Panc1 (cell line): ENCODE measurements at regions not wholly inside any gene's neighbourhood (a gene's known extent, or its start where the extent isn't known, plus 50 kb on each side); places are given as distances from the start of the nearest gene placed in this dataset.

Experiments used
- ATAC-seq: fragments of 200-7000 bp; cut with Tn5 transposase; 2 replicates; pipeline ENCODE4 v1.9.1; 2020; ENCODE audit warnings: mild to moderate bottlenecking, moderate library complexity
- BruUV-seq: library from RNA; stranded (reverse); fragments of 400-500 nt; replicated peaks from 2 replicates; lab custom pipeline; 2021; lab: Mats Ljungman, UMichigan
- CTCF ChIA-PET: fragments of 300-600 bp; sonication (Branson Sonifier 250); formaldehyde crosslinking; loops from one replicate; lab custom pipeline; 2022; ENCODE audit warnings: antibody characterized with exemption; lab: Charles Lee
- POLR2A ChIA-PET: fragments of 300-600 bp; sonication (Branson Sonifier 250); formaldehyde crosslinking; loops from one replicate; lab custom pipeline; 2022; ENCODE audit warnings: antibody characterized with exemption; lab: Charles Lee
- DNase-seq: peaks from one replicate; pipeline ENCODE4 v3.0.0-alpha.2; 2010; ENCODE audit warnings: low read depth, low spot score
- H3K27ac ChIP-seq: 2 replicates; pipeline ENCODE4 v1.5.1; 2011; ENCODE audit warnings: mild to moderate bottlenecking, low read length, inconsistent platforms
- H3K27me3 ChIP-seq: fragments of 200-500 bp; sonication (Bioruptor generic); 2 replicates; pipeline ENCODE4 v1.6.0; 2014; ENCODE audit warnings: low read length, inconsistent platforms; ENCODE audit not compliant: control insufficient read depth, insufficient read depth
- H3K36me3 ChIP-seq: fragments of 200-500 bp; sonication (Bioruptor generic); 2 replicates; pipeline ENCODE4 v1.5.1; 2014; ENCODE audit warnings: inconsistent platforms, mild to moderate bottlenecking, low read length, moderate library complexity; ENCODE audit not compliant: control insufficient read depth, insufficient read depth
- H3K4me1 ChIP-seq: 2 replicates; pipeline ENCODE4 v1.5.1; 2011; ENCODE audit warnings: inconsistent platforms, mild to moderate bottlenecking, low read length, moderate library complexity; ENCODE audit not compliant: control insufficient read depth, insufficient read depth
- H3K4me3 ChIP-seq, 2 experiments: 2 replicates each; pipeline ENCODE4 v1.5.1; 2011 to 2012; ENCODE audit warnings: low read depth in 2 of 2, low read length in 2 of 2, mild to moderate bottlenecking in 2 of 2, inconsistent platforms in 1 of 2, moderate library complexity in 1 of 2
- H3K9me3 ChIP-seq: fragments of 200-500 bp; sonication (Bioruptor generic); 2 replicates; pipeline ENCODE4 v1.5.1; 2014; ENCODE audit warnings: low read depth, mild to moderate bottlenecking, inconsistent platforms, low read length, moderate library complexity; ENCODE audit not compliant: control insufficient read depth, insufficient read depth
- CTCF ChIP-seq: fragments of 450-650 bp; IDR thresholded peaks from 2 replicates; pipeline ENCODE4 v1.5.1; 2017; ENCODE audit warnings: mild to moderate bottlenecking
- POLR2AphosphoS5 ChIP-seq: IDR thresholded peaks from 2 replicates; pipeline ENCODE4 v1.6.1; 2012; ENCODE audit warnings: mild to moderate bottlenecking, low read depth, low read length, moderate library complexity
- REST ChIP-seq, 2 experiments: IDR thresholded peaks; 2 replicates each; pipeline ENCODE4 v1.6.1; 2011 to 2012; ENCODE audit warnings: low read depth in 2 of 2, control low read depth in 1 of 2, low read length in 1 of 2, mild to moderate bottlenecking in 1 of 2, moderate library complexity in 1 of 2; ENCODE audit not compliant: insufficient read depth in 1 of 2
- SIN3A ChIP-seq: IDR thresholded peaks from 2 replicates; pipeline ENCODE4 v1.6.1; 2012; ENCODE audit warnings: low read depth, mild to moderate bottlenecking, low read length, moderate library complexity, borderline replicate concordance; ENCODE audit not compliant: insufficient read depth
- TCF7L2 ChIP-seq: IDR thresholded peaks from 2 replicates; pipeline ENCODE4 v1.6.1; 2011; ENCODE audit warnings: mild to moderate bottlenecking, low read depth, low read length, inconsistent platforms
- in situ Hi-C: cut with HindIII; loops from 2 replicates; pipeline ENCODE4 v1.10.0; 2016; ENCODE audit warnings: low sequenced_read_pairs, low pct_unique_long_range_greater_than_20kb
- intact Hi-C: fragments of 100-400 bp; cut with micrococcal nuclease; formaldehyde crosslinking; loops from one replicate; pipeline ENCODE4 v1.10.0; 2022; ENCODE audit not compliant: unreplicated experiment

- no peaks in the 10 kb centered on the region for H3K36me3 ChIP-seq
- POLR2A ChIA-PET = no interaction called here
- ATAC-seq (no peak), DNase-seq (no peak)
- H3K27ac ChIP-seq = no peak overlapping the region
- H3K27me3 ChIP-seq = no peaks in the 10 kb centered on the region
- CTCF ChIA-PET = no interaction called here
- no peaks in the 10 kb centered on the region for H3K4me1 ChIP-seq
- no TSS peak for BruUV-seq
- TF ChIP-seq REST (IDR thresholded peaks at IDR 0.05; ENCODE audit: insufficient read depth in 1 of 2, low read depth in 2 of 2, low read length in 1 of 2) (no peak), TCF7L2 (no peak), SIN3A (no peak)
- intact Hi-C loops = no loop called here
- no peaks in the 10 kb centered on the region for H3K9me3 ChIP-seq
- no peak overlapping the region for H3K4me3 ChIP-seq
- in situ Hi-C loops = no loop called here
Observed at GRCh38 chr14:53646925-53647324, 309.7 kb downstream of the BMP4 start.

GRCh38 chr14:53640695-53641094, 315.9 kb downstream of the BMP4 start:
- DNase-seq = no peak

More at GRCh38 chr14:53640695-53641094, 315.9 kb downstream of the BMP4 start:
- CTCF ChIA-PET = no interaction called here
- H3K27ac ChIP-seq = no peak overlapping the region
- intact Hi-C loops = no loop called here
- no TSS peak for BruUV-seq
- TF ChIP-seq SIN3A = no peak
- TF ChIP-seq REST (IDR thresholded peaks at IDR 0.05; ENCODE audit: insufficient read depth in 1 of 2, low read depth in 2 of 2, low read length in 1 of 2) = no peak
- no peak for TF ChIP-seq POLR2AphosphoS5
- TF ChIP-seq TCF7L2 = no peak
- no peak for TF ChIP-seq CTCF
- no peaks in the 10 kb centered on the region for H3K36me3 ChIP-seq
- in situ Hi-C loops = no loop called here
- H3K4me1 ChIP-seq = no peaks in the 10 kb centered on the region
- ATAC-seq = no peak
- no peak overlapping the region for H3K4me3 ChIP-seq
- no peaks in the 10 kb centered on the region for H3K27me3 ChIP-seq
- POLR2A ChIA-PET = no interaction called here
- no peaks in the 10 kb centered on the region for H3K9me3 ChIP-seq
